ENCODE measurements at regions not wholly inside any gene's neighbourhood (a gene's known extent, or its start where the extent isn't known, plus 50 kb on each side); places are given as distances from the start of the nearest gene placed in this dataset.
"Not testable (repeated sequence)": the region's sequence is repeated elsewhere in the genome, so short reads cannot be mapped to it uniquely, and the experiment has no call there.

DNA sequence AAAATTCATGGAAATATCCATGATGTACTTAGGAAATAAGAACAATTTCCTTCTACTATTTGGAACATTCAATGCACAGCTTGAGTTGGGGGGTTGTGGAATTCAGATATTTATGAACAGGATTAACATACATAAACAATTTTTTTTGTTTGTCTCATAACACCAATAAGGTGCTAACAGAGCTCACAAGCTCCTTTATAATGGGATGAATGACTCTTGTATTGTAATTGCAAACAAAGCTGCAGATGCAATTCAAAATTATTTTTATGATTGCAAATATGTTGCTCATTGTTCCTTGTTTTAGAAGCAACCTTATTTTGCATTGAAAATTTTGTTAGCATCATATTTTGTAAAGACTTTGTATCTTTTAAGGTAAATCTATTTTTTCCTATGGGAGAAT, 265.7 kb downstream of the PCDH17 start:
- ChIA-PET CTCF (no interaction called here), POLR2A (no interaction called here)
- ATAC-seq (no peak), DNase-seq (no peak)
- intact Hi-C loops (cut with micrococcal nuclease) = no loop called here
- Mint-ChIP-seq H3K27me3 (no peaks in the 10 kb centered on the region), H3K4me1 (no peaks in the 10 kb centered on the region), H3K9me3 (peaks cover 2 to 21% (median 7%) of the 10 kb centered on the region in 11 donors), H3K36me3 (no peaks in the 10 kb centered on the region), H3K27ac (no peak overlapping the region), H3K4me3 (no peak overlapping the region)
- Histone ChIP-seq H3K36me3 (ENCODE audit: control insufficient read depth in 2 of 3, insufficient read depth in 3 of 3, low read length in 3 of 3) (no peaks in the 10 kb centered on the region), H3K9me3 (ENCODE audit: control insufficient read depth in 2 of 3, low read length in 3 of 3) (no peaks in the 10 kb centered on the region), H3K4me1 (ENCODE audit: control insufficient read depth in 2 of 2, insufficient read depth in 2 of 2, low read length in 2 of 2) (no peaks in the 10 kb centered on the region), H3K27me3 (ENCODE audit: control insufficient read depth in 2 of 2, insufficient read depth in 2 of 2, low read length in 2 of 2) (no peaks in the 10 kb centered on the region), H3K27ac (ENCODE audit: low read depth, low read length) (no peak overlapping the region), H3K4me3 (ENCODE audit: low read length) (no peak overlapping the region)

DNA sequence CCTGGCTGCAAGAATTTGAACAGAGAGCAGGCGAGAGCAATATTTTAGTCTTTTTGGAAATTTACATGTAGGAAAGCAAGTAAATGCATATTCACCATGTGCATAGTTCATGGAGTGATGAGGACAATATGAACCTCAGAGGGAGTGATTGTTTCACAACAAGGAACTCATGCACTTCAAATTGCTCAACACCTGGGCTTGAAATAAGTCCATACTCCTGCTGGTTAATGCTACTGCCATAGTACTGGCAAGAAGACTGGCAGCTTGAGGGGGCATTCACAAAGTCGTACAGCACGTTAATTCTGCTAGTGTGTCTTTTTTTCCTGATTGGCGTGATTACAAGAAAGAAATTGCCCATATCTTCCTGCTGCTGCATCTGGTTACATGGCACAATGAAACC, 267.6 kb downstream of the PCDH17 start:
- H3K4me3 ChIP-seq (ENCODE audit: low read length) = no peak overlapping the region
- POLR2A ChIA-PET = no interaction called here
- peaks cover 2 to 27% (median 8%) of the 10 kb centered on the region in 11 donors for H3K9me3 Mint-ChIP-seq
- ATAC-seq = no peak
- H3K27ac ChIP-seq (ENCODE audit: low read depth, low read length) = no peak overlapping the region
- intact Hi-C loops (cut with micrococcal nuclease) = no loop called here
- DNase-seq = no peak
- H3K4me1 ChIP-seq (ENCODE audit: control insufficient read depth in 2 of 2, insufficient read depth in 2 of 2, low read length in 2 of 2) = no peaks in the 10 kb centered on the region
- no peaks in the 10 kb centered on the region for H3K9me3 ChIP-seq (ENCODE audit: control insufficient read depth in 2 of 3, low read length in 3 of 3)
- CTCF ChIA-PET = no interaction called here
- no peaks in the 10 kb centered on the region for H3K36me3 ChIP-seq (ENCODE audit: control insufficient read depth in 2 of 3, insufficient read depth in 3 of 3, low read length in 3 of 3)
- no peak overlapping the region for H3K4me3 Mint-ChIP-seq
- no peak overlapping the region for H3K27ac Mint-ChIP-seq
- H3K4me1 Mint-ChIP-seq = no peaks in the 10 kb centered on the region
- H3K36me3 Mint-ChIP-seq = no peaks in the 10 kb centered on the region
- H3K27me3 Mint-ChIP-seq = no peaks in the 10 kb centered on the region
- no peaks in the 10 kb centered on the region for H3K27me3 ChIP-seq (ENCODE audit: control insufficient read depth in 2 of 2, insufficient read depth in 2 of 2, low read length in 2 of 2)

DNA sequence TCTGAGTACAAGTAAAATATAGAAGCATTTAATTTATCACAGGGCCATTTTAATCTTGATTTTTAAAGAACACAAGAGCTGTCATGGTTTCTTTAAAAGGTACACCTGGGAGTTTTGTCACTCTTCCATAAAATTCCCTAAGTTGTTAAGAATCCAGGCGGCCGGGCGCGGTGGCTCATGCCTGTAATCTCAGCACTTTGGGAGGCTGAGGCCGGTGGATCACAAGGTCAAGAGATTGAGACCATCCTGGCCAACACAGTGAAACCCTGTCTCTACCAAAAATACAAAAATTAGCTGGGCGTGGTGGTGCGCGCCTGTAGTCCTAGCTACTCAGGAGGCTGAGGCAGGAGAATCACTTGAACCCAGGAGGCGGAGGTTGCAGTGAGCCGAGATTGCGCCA, 278.3 kb downstream of the PCDH17 start:
- H3K27ac ChIP-seq (ENCODE audit: low read depth, low read length); H3K36me3 ChIP-seq (ENCODE audit: control insufficient read depth in 2 of 3, insufficient read depth in 3 of 3, low read length in 3 of 3); ATAC-seq; DNase-seq; H3K4me3 ChIP-seq (ENCODE audit: low read length); H3K4me3 Mint-ChIP-seq; H3K27me3 ChIP-seq (ENCODE audit: control insufficient read depth in 2 of 2, insufficient read depth in 2 of 2, low read length in 2 of 2); CTCF ChIA-PET; H3K4me1 ChIP-seq (ENCODE audit: control insufficient read depth in 2 of 2, insufficient read depth in 2 of 2, low read length in 2 of 2); H3K4me1 Mint-ChIP-seq; POLR2A ChIA-PET; H3K27me3 Mint-ChIP-seq; H3K36me3 Mint-ChIP-seq; intact Hi-C loops (cut with micrococcal nuclease); H3K9me3 ChIP-seq (ENCODE audit: control insufficient read depth in 2 of 3, low read length in 3 of 3); H3K27ac Mint-ChIP-seq: not testable (repeated sequence)
- peaks cover 0 to 30% (median 5%) of the 10 kb centered on the region in 11 donors for H3K9me3 Mint-ChIP-seq

DNA sequence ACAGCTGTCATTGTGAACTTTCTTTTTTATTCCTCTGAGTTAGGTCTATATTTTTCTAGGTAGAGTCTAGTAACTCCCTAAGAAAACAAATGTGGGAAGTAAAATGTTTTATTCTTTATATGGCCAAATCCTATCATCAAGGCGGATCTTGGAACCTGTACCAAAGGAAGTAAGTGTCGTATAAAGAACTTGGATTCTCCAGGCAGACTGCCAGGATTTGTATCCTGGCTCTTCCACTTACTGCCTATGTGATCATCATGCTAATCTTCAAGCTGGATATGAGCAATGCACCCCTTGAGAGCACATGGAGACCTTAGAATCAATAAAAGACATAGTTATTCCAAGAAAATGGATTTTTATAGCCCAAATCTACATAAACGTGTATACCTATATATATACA, 286.5 kb downstream of the PCDH17 start:
- no peak overlapping the region for H3K27ac Mint-ChIP-seq
- H3K9me3 Mint-ChIP-seq = peaks cover 0 to 7% (median 2%) of the 10 kb centered on the region in 11 donors
- DNase-seq = no peak
- H3K4me3 Mint-ChIP-seq = no peak overlapping the region
- Histone ChIP-seq H3K9me3 (ENCODE audit: control insufficient read depth in 2 of 3, low read length in 3 of 3) (no peaks in the 10 kb centered on the region), H3K36me3 (ENCODE audit: control insufficient read depth in 2 of 3, insufficient read depth in 3 of 3, low read length in 3 of 3) (no peaks in the 10 kb centered on the region), H3K27me3 (ENCODE audit: control insufficient read depth in 2 of 2, insufficient read depth in 2 of 2, low read length in 2 of 2) (no peaks in the 10 kb centered on the region), H3K27ac (ENCODE audit: low read depth, low read length) (no peak overlapping the region), H3K4me3 (ENCODE audit: low read length) (no peak overlapping the region), H3K4me1 (ENCODE audit: control insufficient read depth in 2 of 2, insufficient read depth in 2 of 2, low read length in 2 of 2) (no peaks in the 10 kb centered on the region)
- intact Hi-C loops (cut with micrococcal nuclease) = no loop called here
- no peaks in the 10 kb centered on the region for H3K27me3 Mint-ChIP-seq
- no peaks in the 10 kb centered on the region for H3K4me1 Mint-ChIP-seq
- POLR2A ChIA-PET = no interaction called here
- no peak for ATAC-seq
- no peaks in the 10 kb centered on the region for H3K36me3 Mint-ChIP-seq
- CTCF ChIA-PET = no interaction called here

DNA sequence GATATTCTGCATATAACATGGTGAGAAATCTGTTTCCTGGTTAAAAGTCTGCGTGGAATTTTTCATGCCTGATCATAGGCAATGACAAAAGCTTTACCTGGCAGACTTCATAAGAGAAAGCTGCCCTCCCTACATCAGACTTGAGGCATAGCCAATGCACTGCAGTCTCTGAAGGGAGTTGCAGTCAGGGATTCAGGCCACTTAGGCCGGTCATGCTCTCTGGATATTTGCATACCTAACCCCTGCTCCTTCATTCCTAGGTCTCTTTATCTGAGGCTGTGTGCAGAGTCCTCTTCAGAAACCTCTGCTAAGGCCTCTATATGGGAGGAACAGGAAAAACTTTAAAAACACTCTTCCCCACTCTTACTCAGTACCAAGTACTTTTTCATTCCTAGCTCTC, 287.4 kb downstream of the PCDH17 start:
- Mint-ChIP-seq H3K36me3 (no peaks in the 10 kb centered on the region), H3K9me3 (peaks cover 0 to 7% (median 2%) of the 10 kb centered on the region in 11 donors), H3K4me1 (no peaks in the 10 kb centered on the region), H3K27me3 (no peaks in the 10 kb centered on the region), H3K4me3 (no peak overlapping the region), H3K27ac (no peak overlapping the region)
- H3K27me3 ChIP-seq (ENCODE audit: control insufficient read depth in 2 of 2, insufficient read depth in 2 of 2, low read length in 2 of 2) = no peaks in the 10 kb centered on the region
- H3K27ac ChIP-seq (ENCODE audit: low read depth, low read length) = no peak overlapping the region
- H3K9me3 ChIP-seq (ENCODE audit: control insufficient read depth in 2 of 3, low read length in 3 of 3) = no peaks in the 10 kb centered on the region
- H3K4me1 ChIP-seq (ENCODE audit: control insufficient read depth in 2 of 2, insufficient read depth in 2 of 2, low read length in 2 of 2) = no peaks in the 10 kb centered on the region
- no peak for DNase-seq
- no peak overlapping the region for H3K4me3 ChIP-seq (ENCODE audit: low read length)
- no peaks in the 10 kb centered on the region for H3K36me3 ChIP-seq (ENCODE audit: control insufficient read depth in 2 of 3, insufficient read depth in 3 of 3, low read length in 3 of 3)
- ChIA-PET CTCF (no interaction called here), POLR2A (no interaction called here)
- ATAC-seq = no peak
- intact Hi-C loops (cut with micrococcal nuclease) = no loop called here

DNA sequence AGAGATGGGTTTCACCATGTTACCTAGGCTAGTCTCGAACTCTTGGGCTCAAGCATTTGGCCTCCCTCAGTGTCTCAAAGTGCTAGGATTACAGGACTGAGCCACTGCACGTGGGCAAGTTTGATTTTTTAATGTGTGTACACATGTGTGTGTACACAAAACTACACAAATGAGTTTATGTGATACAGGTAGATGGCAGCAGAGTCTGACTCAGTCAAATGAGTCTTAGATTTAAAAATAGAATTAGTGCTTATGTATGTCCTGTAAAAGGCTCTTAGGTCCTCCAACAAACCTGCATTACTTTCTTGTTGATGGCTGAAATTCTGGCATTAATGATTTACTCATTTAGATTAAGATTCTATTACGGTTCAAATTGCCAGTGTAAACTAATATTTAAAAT, 293.7 kb downstream of the PCDH17 start:
- Mint-ChIP-seq H3K27me3 (no peaks in the 10 kb centered on the region), H3K4me3 (no peak overlapping the region), H3K4me1 (no peaks in the 10 kb centered on the region), H3K27ac (no peak overlapping the region), H3K36me3 (no peaks in the 10 kb centered on the region), H3K9me3 (peaks cover 0 to 9% (median 1%) of the 10 kb centered on the region in 11 donors)
- POLR2A ChIA-PET = no interaction called here
- CTCF ChIA-PET = no interaction called here
- no peak overlapping the region for H3K4me3 ChIP-seq (ENCODE audit: low read length)
- H3K4me1 ChIP-seq (ENCODE audit: control insufficient read depth in 2 of 2, insufficient read depth in 2 of 2, low read length in 2 of 2) = no peaks in the 10 kb centered on the region
- intact Hi-C loops (cut with micrococcal nuclease) = no loop called here
- H3K36me3 ChIP-seq (ENCODE audit: control insufficient read depth in 2 of 3, insufficient read depth in 3 of 3, low read length in 3 of 3) = no peaks in the 10 kb centered on the region
- no peak overlapping the region for H3K27ac ChIP-seq (ENCODE audit: low read depth, low read length)
- ATAC-seq (no peak), DNase-seq (no peak)
- no peaks in the 10 kb centered on the region for H3K9me3 ChIP-seq (ENCODE audit: control insufficient read depth in 2 of 3, low read length in 3 of 3)
- H3K27me3 ChIP-seq (ENCODE audit: control insufficient read depth in 2 of 2, insufficient read depth in 2 of 2, low read length in 2 of 2) = no peaks in the 10 kb centered on the region

DNA sequence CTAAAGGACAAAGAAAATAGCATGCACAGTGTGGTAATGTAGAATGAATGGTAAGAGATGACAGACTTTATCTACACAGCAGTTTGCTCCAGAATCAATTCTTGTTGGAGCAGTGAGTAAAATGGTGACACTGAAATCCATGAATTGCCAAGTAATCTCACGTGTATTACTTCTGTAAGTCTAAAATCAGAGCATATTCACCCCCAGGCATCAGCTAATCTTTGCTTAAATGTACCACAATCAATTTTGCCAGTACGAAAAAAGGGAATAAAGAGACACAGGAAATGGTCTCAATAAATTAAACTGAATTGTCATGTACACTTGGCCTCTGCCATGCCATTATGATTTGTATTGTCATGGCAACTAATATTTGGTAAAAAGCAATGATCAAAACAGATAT, 294.2 kb downstream of the PCDH17 start:
- Histone ChIP-seq H3K9me3 (ENCODE audit: control insufficient read depth in 2 of 3, low read length in 3 of 3) (no peaks in the 10 kb centered on the region), H3K4me1 (ENCODE audit: control insufficient read depth in 2 of 2, insufficient read depth in 2 of 2, low read length in 2 of 2) (no peaks in the 10 kb centered on the region), H3K27ac (ENCODE audit: low read depth, low read length) (no peak overlapping the region), H3K36me3 (ENCODE audit: control insufficient read depth in 2 of 3, insufficient read depth in 3 of 3, low read length in 3 of 3) (no peaks in the 10 kb centered on the region), H3K4me3 (ENCODE audit: low read length) (no peak overlapping the region), H3K27me3 (ENCODE audit: control insufficient read depth in 2 of 2, insufficient read depth in 2 of 2, low read length in 2 of 2) (no peaks in the 10 kb centered on the region)
- Mint-ChIP-seq H3K4me1 (no peaks in the 10 kb centered on the region), H3K4me3 (no peak overlapping the region), H3K36me3 (no peaks in the 10 kb centered on the region), H3K27ac (no peak overlapping the region), H3K27me3 (no peaks in the 10 kb centered on the region), H3K9me3 (peaks cover 0 to 9% (median 1%) of the 10 kb centered on the region in 11 donors)
- CTCF ChIA-PET = no interaction called here
- POLR2A ChIA-PET = no interaction called here
- DNase-seq (no peak), ATAC-seq (no peak)
- intact Hi-C loops (cut with micrococcal nuclease) = no loop called here
